B cell (primary cell): ENCODE measurements at regions not wholly inside any gene's neighbourhood (a gene's known extent, or its start where the extent isn't known, plus 50 kb on each side); places are given as distances from the start of the nearest gene placed in this dataset.

Experiments
- ATAC-seq: fragments of 200-7000 bp; cut with Tn5 transposase; one replicate; pipeline ENCODE4 v1.10.0; 2021; ENCODE audit warnings: low read depth, mild to moderate bottlenecking, moderate number of reproducible peaks, moderate library complexity
- CTCF ChIA-PET: fragments of 350-600 bp; sonication (Branson Sonifier 250); formaldehyde crosslinking; loops from one replicate; lab custom pipeline; 2021; ENCODE audit warnings: antibody characterized with exemption, inconsistent platforms; lab: Charles Lee
- POLR2A ChIA-PET: fragments of 350-600 bp; sonication (Branson Sonifier 250); formaldehyde crosslinking; loops from one replicate; lab custom pipeline; 2021; ENCODE audit warnings: antibody characterized with exemption; lab: Charles Lee
- DNase-seq: peaks from one replicate; pipeline ENCODE4 v3.0.0; 2013
- H2AFZ ChIP-seq: 2 replicates; pipeline ENCODE4 v1.6.1; 2012; ENCODE audit warnings: mild to moderate bottlenecking, low read depth, low read length; ENCODE audit not compliant: insufficient read depth, poor library complexity, severe bottlenecking
- H3K27ac ChIP-seq, 2 donors: 1 replicate in 1 of 2; 2 replicates in 1 of 2; pipeline ENCODE4 v1.5.1; 2012 to 2013; ENCODE audit warnings: low read length in 2 of 2, mild to moderate bottlenecking in 2 of 2, moderate library complexity in 1 of 2
- H3K27me3 ChIP-seq, 4 experiments: fragments of 200-600 bp in 1 of 4; sonication (generic) in 1 of 4; replicated peaks in 1 of 4; 1 replicate in 2 of 4; 2 replicates in 2 of 4; pipeline versions ENCODE4 v1.6.1 to v1.7.0; 2013 to 2016; ENCODE audit warnings: low read length in 3 of 4, mild to moderate bottlenecking in 2 of 4, mixed read lengths in 1 of 4, moderate library complexity in 1 of 4; ENCODE audit not compliant: insufficient read depth in 4 of 4, control insufficient read depth in 3 of 4; ENCODE audit errors: control extremely low read depth in 1 of 4
- H3K36me3 ChIP-seq, 2 experiments: replicated peaks in 1 of 2; 1 replicate in 1 of 2; 2 replicates in 1 of 2; pipeline versions ENCODE4 v1.6.1 to v1.7.1; 2013; ENCODE audit warnings: low read length in 1 of 2; ENCODE audit not compliant: insufficient read depth in 2 of 2, control insufficient read depth in 1 of 2; ENCODE audit errors: control extremely low read depth in 1 of 2, extremely low read depth in 1 of 2
- H3K4me1 ChIP-seq, 2 donors: fragments of 200-600 bp in 1 of 2; sonication (generic) in 1 of 2; 1 replicate in 1 of 2; 2 replicates in 1 of 2; pipeline versions ENCODE4 v1.5.1 to v1.6.1; 2013 to 2017; ENCODE audit warnings: low read length in 2 of 2; ENCODE audit not compliant: control insufficient read depth in 2 of 2, insufficient read depth in 2 of 2
- H3K4me2 ChIP-seq: replicated peaks from 2 replicates; pipeline ENCODE3; 2012; ENCODE audit warnings: mild to moderate bottlenecking, low read depth, low read length; ENCODE audit not compliant: poor library complexity, severe bottlenecking
- H3K4me3 ChIP-seq, 5 experiments: fragments of 200-600 bp in 1 of 5; sonication (generic) in 1 of 5; 1 replicate in 3 of 5; 2 replicates in 2 of 5; pipeline versions ENCODE4 v1.5.1 to v1.7.0; 2011 to 2016; ENCODE audit warnings: low read length in 4 of 5, mild to moderate bottlenecking in 4 of 5, low read depth in 2 of 5, control low read depth in 1 of 5, moderate library complexity in 1 of 5; ENCODE audit not compliant: insufficient read depth in 1 of 5; ENCODE audit errors: control extremely low read depth in 1 of 5, extremely low read depth in 1 of 5
- H3K79me2 ChIP-seq: fragments of 200-600 bp; sonication (generic); one replicate; pipeline ENCODE4 v1.6.0; 2016; ENCODE audit warnings: low read length; ENCODE audit not compliant: control insufficient read depth, insufficient read depth
- H3K9ac ChIP-seq: fragments of 200-600 bp; sonication (generic); 2 replicates; pipeline ENCODE4 v1.6.1; 2017; ENCODE audit warnings: mild to moderate bottlenecking, low read length, moderate library complexity
- H3K9me3 ChIP-seq, 3 donors: one replicate each; pipeline versions ENCODE4 v1.6.1 to v1.7.1; 2013; ENCODE audit warnings: low read length in 2 of 3; ENCODE audit not compliant: control insufficient read depth in 2 of 3, insufficient read depth in 1 of 3; ENCODE audit errors: control extremely low read depth in 1 of 3
- H4K20me1 ChIP-seq: 2 replicates; pipeline ENCODE4 v1.6.0; 2012; ENCODE audit warnings: mild to moderate bottlenecking, low read length; ENCODE audit not compliant: insufficient read depth, control insufficient read depth, poor library complexity, severe bottlenecking
- H3K27ac Mint-ChIP-seq: one replicate; pipeline ENCODE4 v1.8.0; 2021; ENCODE audit warnings: mixed read lengths
- H3K27me3 Mint-ChIP-seq: one replicate; pipeline ENCODE4 v1.8.0; 2021; ENCODE audit warnings: mixed read lengths
- H3K4me1 Mint-ChIP-seq: one replicate; pipeline ENCODE4 v1.8.0; 2021; ENCODE audit warnings: mixed read lengths
- H3K4me3 Mint-ChIP-seq: one replicate; pipeline ENCODE4 v1.8.0; 2021; ENCODE audit warnings: mixed read lengths
- H3K9me3 Mint-ChIP-seq: one replicate; pipeline ENCODE4 v1.8.0; 2022; ENCODE audit warnings: mixed read lengths; ENCODE audit not compliant: insufficient read depth
- CTCF ChIP-seq: fragments of 200-600 bp; IDR thresholded peaks from one replicate; pipeline ENCODE4 v1.8.0; 2022; ENCODE audit warnings: antibody characterized with exemption, mild to moderate bottlenecking
- EZH2 ChIP-seq: IDR thresholded peaks from 2 replicates; pipeline ENCODE4 v1.6.1; 2012; ENCODE audit warnings: borderline replicate concordance, low read depth, mild to moderate bottlenecking, moderate library complexity, low read length; ENCODE audit not compliant: insufficient read depth, poor library complexity, severe bottlenecking
- WGBS: methylation state at CpG from one replicate; pipeline ENCODE4 v1.1.5; 2013; ENCODE audit warnings: missing lambda C conversion rate; ENCODE audit not compliant: insufficient coverage; 5-methylcytosine and 5-hydroxymethylcytosine counted together
- intact Hi-C: fragments of 100-400 bp; cut with micrococcal nuclease; formaldehyde crosslinking; loops from one replicate; pipeline ENCODE4 v1.10.0; 2022

GRCh38 chr1:79808816-79809475 is 802.4 kb upstream of the ADGRL4 start:
- Histone ChIP-seq H3K9ac (no peak overlapping the region), H4K20me1 (no peaks in the 10 kb centered on the region), H3K27me3 (no peaks in the 10 kb centered on the region), H3K36me3 (no peaks in the 10 kb centered on the region), H3K27ac (no peak overlapping the region), H2AFZ (no peak overlapping the region), H3K4me2 (no peak overlapping the region), H3K9me3 (peaks cover 0 to 11% (median 0%) of the 10 kb centered on the region in 3 donors), H3K4me1 (no peaks in the 10 kb centered on the region), H3K79me2 (no peaks in the 10 kb centered on the region), H3K4me3 (no peak overlapping the region)
- no peak overlapping the region for H3K4me3 Mint-ChIP-seq
- H3K27me3 Mint-ChIP-seq: no peaks in the 10 kb centered on the region
- ChIA-PET CTCF (no interaction called here), POLR2A (no interaction called here)
- no peaks in the 10 kb centered on the region for H3K9me3 Mint-ChIP-seq
- intact Hi-C loops: no loop called here
- TF ChIP-seq EZH2 (no peak), CTCF (no peak)
- H3K27ac Mint-ChIP-seq: no peak overlapping the region
- H3K4me1 Mint-ChIP-seq: no peaks in the 10 kb centered on the region
- DNase-seq: no peak
- WGBS: no CpG with 5 or more reads among the region's 3 CpGs
- ATAC-seq: no peak

DNA sequence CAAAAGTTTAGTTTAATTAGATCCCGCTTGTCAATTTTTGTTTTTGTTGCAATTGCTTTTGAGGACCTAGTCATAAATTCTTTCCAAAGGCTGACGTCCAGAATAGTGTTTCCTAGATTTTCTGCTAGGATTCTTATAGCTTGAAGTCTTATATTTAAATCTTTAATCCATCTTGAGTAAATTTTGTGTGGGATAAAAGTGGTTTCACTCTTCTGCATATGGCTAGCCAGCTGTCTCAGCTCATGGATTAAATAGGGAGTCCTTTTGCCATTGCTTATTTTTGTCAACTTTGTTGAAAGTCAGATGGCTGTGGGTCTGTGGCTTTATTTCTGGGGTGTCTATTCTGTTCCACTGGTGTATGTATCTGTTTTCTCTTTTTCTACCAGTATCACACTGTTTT is 801.3 kb upstream of the ADGRL4 start:
- Histone ChIP-seq H3K27me3 (no peaks in the 10 kb centered on the region), H2AFZ (no peak overlapping the region), H3K27ac (no peak overlapping the region), H3K4me1 (no peaks in the 10 kb centered on the region), H3K9me3 (peaks cover 0 to 11% (median 0%) of the 10 kb centered on the region in 3 donors), H3K36me3 (no peaks in the 10 kb centered on the region), H3K4me2 (no peak overlapping the region), H3K9ac (no peak overlapping the region), H3K4me3 (no peak overlapping the region), H3K79me2 (no peaks in the 10 kb centered on the region), H4K20me1 (no peaks in the 10 kb centered on the region)
- no peaks in the 10 kb centered on the region for H3K27me3 Mint-ChIP-seq
- no peaks in the 10 kb centered on the region for H3K4me1 Mint-ChIP-seq
- CTCF ChIA-PET: no interaction called here
- H3K4me3 Mint-ChIP-seq: no peak overlapping the region
- no peak overlapping the region for H3K27ac Mint-ChIP-seq
- no peak for ATAC-seq
- intact Hi-C loops: no loop called here
- no peak for TF ChIP-seq EZH2
- TF ChIP-seq CTCF: no peak
- POLR2A ChIA-PET: no interaction called here
- DNase-seq: no peak
- 100% methylated on average over 1 of the region's 2 CpGs for WGBS
- no peaks in the 10 kb centered on the region for H3K9me3 Mint-ChIP-seq
